ENCODE measurements at regions not wholly inside any gene's neighbourhood (a gene's known extent, or its start where the extent isn't known, plus 50 kb on each side); places are given as distances from the start of the nearest gene placed in this dataset.

DNA sequence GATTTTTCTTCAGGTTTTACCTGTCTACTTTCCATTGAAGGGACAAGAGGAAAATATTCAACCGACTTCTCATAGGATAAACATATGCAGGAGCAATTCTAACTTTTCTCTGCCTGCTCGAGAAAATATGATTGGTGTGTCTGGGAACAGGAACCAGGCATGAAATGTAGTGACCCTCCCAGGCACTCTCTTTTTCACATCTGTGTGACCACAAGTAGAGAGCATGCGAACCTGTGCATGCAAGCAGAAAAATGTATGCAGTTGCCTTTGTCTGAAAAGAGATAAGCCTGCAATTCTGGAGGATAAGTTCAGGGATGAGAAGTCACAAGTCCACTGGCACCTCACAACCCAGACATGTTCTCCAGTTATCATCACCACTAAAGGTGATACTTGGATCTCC, 583.5 kb upstream of the FAT3 start:
- TF ChIP-seq, protein P1, sequence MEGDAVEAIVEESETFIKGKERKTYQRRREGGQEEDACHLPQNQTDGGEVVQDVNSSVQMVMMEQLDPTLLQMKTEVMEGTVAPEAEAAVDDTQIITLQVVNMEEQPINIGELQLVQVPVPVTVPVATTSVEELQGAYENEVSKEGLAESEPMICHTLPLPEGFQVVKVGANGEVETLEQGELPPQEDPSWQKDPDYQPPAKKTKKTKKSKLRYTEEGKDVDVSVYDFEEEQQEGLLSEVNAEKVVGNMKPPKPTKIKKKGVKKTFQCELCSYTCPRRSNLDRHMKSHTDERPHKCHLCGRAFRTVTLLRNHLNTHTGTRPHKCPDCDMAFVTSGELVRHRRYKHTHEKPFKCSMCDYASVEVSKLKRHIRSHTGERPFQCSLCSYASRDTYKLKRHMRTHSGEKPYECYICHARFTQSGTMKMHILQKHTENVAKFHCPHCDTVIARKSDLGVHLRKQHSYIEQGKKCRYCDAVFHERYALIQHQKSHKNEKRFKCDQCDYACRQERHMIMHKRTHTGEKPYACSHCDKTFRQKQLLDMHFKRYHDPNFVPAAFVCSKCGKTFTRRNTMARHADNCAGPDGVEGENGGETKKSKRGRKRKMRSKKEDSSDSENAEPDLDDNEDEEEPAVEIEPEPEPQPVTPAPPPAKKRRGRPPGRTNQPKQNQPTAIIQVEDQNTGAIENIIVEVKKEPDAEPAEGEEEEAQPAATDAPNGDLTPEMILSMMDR (IDR thresholded peaks at IDR 0.05; ENCODE audit: low read depth, low read length) = no peak
- TF ChIP-seq EZH2phosphoT487 (IDR thresholded peaks at IDR 0.05; ENCODE audit: low read depth) = no peak
